Mucosa of descending colon (tissue), 3 donors: ENCODE measurements at regions not wholly inside any gene's neighbourhood (a gene's known extent, or its start where the extent isn't known, plus 50 kb on each side); places are given as distances from the start of the nearest gene placed in this dataset.

Experiments used
- ATAC-seq: fragments of 200-7000 bp; cut with Tn5 transposase; one replicate; pipeline ENCODE4 v1.9.1; 2020; ENCODE audit warnings: mild to moderate bottlenecking, moderate library complexity
- DNase-seq, 3 donors: peaks; one replicate each; pipeline ENCODE4 v3.0.0-alpha.2; 2020
- H3K36me3 ChIP-seq: fragments of 200-600 bp; one replicate; pipeline ENCODE4 v1.8.0; 2021; ENCODE audit warnings: low read depth, mild to moderate bottlenecking
- H3K4me1 ChIP-seq: fragments of 200-600 bp; one replicate; pipeline ENCODE4 v1.8.0; 2021; ENCODE audit warnings: low read depth, mild to moderate bottlenecking
- H3K4me3 ChIP-seq: fragments of 200-600 bp; one replicate; pipeline ENCODE4 v1.8.0; 2021; ENCODE audit warnings: mild to moderate bottlenecking
- H3K9me3 ChIP-seq: fragments of 200-600 bp; one replicate; pipeline ENCODE4 v1.8.0; 2021; ENCODE audit warnings: mild to moderate bottlenecking
- CTCF ChIP-seq: fragments of 200-600 bp; IDR thresholded peaks from one replicate; pipeline ENCODE4 v1.8.0; 2022; ENCODE audit warnings: antibody characterized with exemption, mild to moderate bottlenecking
- intact Hi-C, 2 donors: fragments of 100-400 bp; cut with DNase I in 1 of 2; cut with micrococcal nuclease in 1 of 2; formaldehyde crosslinking; loops; one replicate each; pipeline versions ENCODE4 v1.11.0 to v1.11.1; 2022; cut with DNase I, micrococcal nuclease
- donor health status: DM: no; HTN: no; CAD: no; lungs with moderate emphysema.
- donor health status: DM: no; HTN: no; CAD: no.
- donor health status: DM: no; HTN: yes; CAD: no.

GRCh38 chr10:21417172-21417712, 108.2 kb downstream of the SKIDA1 start:
- TF ChIP-seq CTCF, result no peak
- ATAC-seq, result no peak
- Histone ChIP-seq H3K36me3 (no peaks in the 10 kb centered on the region), H3K4me1 (no peaks in the 10 kb centered on the region), H3K9me3 (no peaks in the 10 kb centered on the region), H3K4me3 (no peak overlapping the region)
- no peak for DNase-seq
- intact Hi-C loops, result no loop called here

- H3K4me3 ChIP-seq, result no peak overlapping the region
- intact Hi-C loops, result no loop called here
Measured at GRCh38 chr10:21413680-21414079, 111.8 kb downstream of the SKIDA1 start.

GRCh38 chr10:21413268-21413667, 112.2 kb downstream of the SKIDA1 start:
- TF ChIP-seq CTCF, result no peak
- intact Hi-C loops, result no loop called here
- H3K9me3 ChIP-seq, result no peaks in the 10 kb centered on the region
- no peak for ATAC-seq
- DNase-seq, result no peak
- no peaks in the 10 kb centered on the region for H3K4me1 ChIP-seq
- no peaks in the 10 kb centered on the region for H3K36me3 ChIP-seq
- H3K4me3 ChIP-seq, result no peak overlapping the region

More at GRCh38 chr10:21413680-21414079, 111.8 kb downstream of the SKIDA1 start:
- no peaks in the 10 kb centered on the region for H3K4me1 ChIP-seq
- no peaks in the 10 kb centered on the region for H3K9me3 ChIP-seq
- TF ChIP-seq CTCF, result no peak
- DNase-seq (no peak), ATAC-seq (no peak)
- H3K36me3 ChIP-seq, result no peaks in the 10 kb centered on the region

- H3K4me3 ChIP-seq, result no peak overlapping the region
- DNase-seq, result no peak
- intact Hi-C loops, result no loop called here
- H3K4me1 ChIP-seq, result no peaks in the 10 kb centered on the region
- H3K36me3 ChIP-seq, result no peaks in the 10 kb centered on the region
- no peak for ATAC-seq
- H3K9me3 ChIP-seq, result no peaks in the 10 kb centered on the region
- TF ChIP-seq CTCF, result no peak
Measured at GRCh38 chr10:21406595-21407193, 118.8 kb downstream of the SKIDA1 start.

- no peak for TF ChIP-seq CTCF
- Histone ChIP-seq H3K9me3 (no peaks in the 10 kb centered on the region), H3K4me3 (no peak overlapping the region), H3K4me1 (no peaks in the 10 kb centered on the region), H3K36me3 (no peaks in the 10 kb centered on the region)
- intact Hi-C loops, result no loop called here
- DNase-seq (no peak), ATAC-seq (no peak)
Measured at GRCh38 chr10:21405981-21406380, 119.5 kb downstream of the SKIDA1 start.
